Ishikawa (cell line): ENCODE measurements at regions not wholly inside any gene's neighbourhood (a gene's known extent, or its start where the extent isn't known, plus 50 kb on each side); places are given as distances from the start of the nearest gene placed in this dataset.

Source experiments
- CEBPB ChIP-seq: IDR thresholded peaks from 2 replicates; pipeline ENCODE4 v1.6.1; 2012
- CREB1 ChIP-seq: IDR thresholded peaks from 2 replicates; pipeline ENCODE4 v1.6.1; 2012; ENCODE audit warnings: low read depth
- EGR1 ChIP-seq: IDR thresholded peaks from 2 replicates; pipeline ENCODE4 v1.6.1; 2012
- EP300 ChIP-seq: IDR thresholded peaks from 2 replicates; pipeline ENCODE4 v1.6.1; 2012; ENCODE audit warnings: borderline replicate concordance
- FOXM1 ChIP-seq: IDR thresholded peaks from 2 replicates; pipeline ENCODE4 v1.6.1; 2012; ENCODE audit warnings: low read depth, borderline replicate concordance
- NFIC ChIP-seq: IDR thresholded peaks from 2 replicates; pipeline ENCODE4 v1.6.1; 2012
- RAD21 ChIP-seq: IDR thresholded peaks from 2 replicates; pipeline ENCODE4 v1.6.1; 2012; ENCODE audit warnings: low read depth
- TAF1 ChIP-seq: IDR thresholded peaks from 2 replicates; pipeline ENCODE4 v1.6.1; 2012; ENCODE audit warnings: low read depth, mild to moderate bottlenecking
- TCF12 ChIP-seq: IDR thresholded peaks from 2 replicates; pipeline ENCODE4 v1.6.1; 2012; ENCODE audit warnings: low read depth
- TEAD4 ChIP-seq: IDR thresholded peaks from 2 replicates; pipeline ENCODE4 v1.6.1; 2012
- YY1 ChIP-seq: IDR thresholded peaks from 2 replicates; pipeline ENCODE4 v1.6.1; 2012; ENCODE audit warnings: low read depth
- ZBTB7A ChIP-seq: IDR thresholded peaks from 2 replicates; pipeline ENCODE4 v1.6.1; 2012; ENCODE audit warnings: low read depth
- TF ChIP-seq, protein P1 (sequence below): IDR thresholded peaks from 2 replicates; pipeline ENCODE4 v1.6.1; 2012
- TF ChIP-seq, protein P2 (sequence below): IDR thresholded peaks from 2 replicates; pipeline ENCODE4 v1.6.1; 2012
- TF ChIP-seq, protein P3 (sequence below): IDR thresholded peaks from 2 replicates; pipeline ENCODE4 v1.6.1; 2012; ENCODE audit warnings: low read depth, mild to moderate bottlenecking

DNA sequence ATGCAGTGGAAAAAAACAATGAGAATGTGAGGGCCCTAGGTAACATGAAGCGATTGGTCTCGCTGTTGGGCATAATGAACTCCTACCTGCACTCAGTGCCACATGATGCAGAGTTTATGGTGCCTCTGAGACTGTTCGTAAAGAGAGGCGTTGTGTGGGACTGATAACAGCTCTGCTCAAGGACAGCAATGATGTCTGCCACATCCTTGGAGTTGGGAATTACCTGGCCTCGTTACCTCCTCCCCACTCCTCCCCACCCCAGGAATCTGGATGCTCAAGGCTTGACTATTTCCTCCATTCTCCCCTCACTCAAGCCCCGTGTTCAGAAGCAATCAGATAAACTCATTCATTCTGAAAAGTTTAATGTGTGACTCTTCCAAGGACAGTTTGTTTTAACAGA is 148.0 kb upstream of the JADE1 start:
- TF ChIP-seq TEAD4 = 0 out of 2 replicates have a peak, but pooled peaks have one; percentile 14
- TF ChIP-seq, protein P1, sequence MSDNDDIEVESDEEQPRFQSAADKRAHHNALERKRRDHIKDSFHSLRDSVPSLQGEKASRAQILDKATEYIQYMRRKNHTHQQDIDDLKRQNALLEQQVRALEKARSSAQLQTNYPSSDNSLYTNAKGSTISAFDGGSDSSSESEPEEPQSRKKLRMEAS = no peak

DNA sequence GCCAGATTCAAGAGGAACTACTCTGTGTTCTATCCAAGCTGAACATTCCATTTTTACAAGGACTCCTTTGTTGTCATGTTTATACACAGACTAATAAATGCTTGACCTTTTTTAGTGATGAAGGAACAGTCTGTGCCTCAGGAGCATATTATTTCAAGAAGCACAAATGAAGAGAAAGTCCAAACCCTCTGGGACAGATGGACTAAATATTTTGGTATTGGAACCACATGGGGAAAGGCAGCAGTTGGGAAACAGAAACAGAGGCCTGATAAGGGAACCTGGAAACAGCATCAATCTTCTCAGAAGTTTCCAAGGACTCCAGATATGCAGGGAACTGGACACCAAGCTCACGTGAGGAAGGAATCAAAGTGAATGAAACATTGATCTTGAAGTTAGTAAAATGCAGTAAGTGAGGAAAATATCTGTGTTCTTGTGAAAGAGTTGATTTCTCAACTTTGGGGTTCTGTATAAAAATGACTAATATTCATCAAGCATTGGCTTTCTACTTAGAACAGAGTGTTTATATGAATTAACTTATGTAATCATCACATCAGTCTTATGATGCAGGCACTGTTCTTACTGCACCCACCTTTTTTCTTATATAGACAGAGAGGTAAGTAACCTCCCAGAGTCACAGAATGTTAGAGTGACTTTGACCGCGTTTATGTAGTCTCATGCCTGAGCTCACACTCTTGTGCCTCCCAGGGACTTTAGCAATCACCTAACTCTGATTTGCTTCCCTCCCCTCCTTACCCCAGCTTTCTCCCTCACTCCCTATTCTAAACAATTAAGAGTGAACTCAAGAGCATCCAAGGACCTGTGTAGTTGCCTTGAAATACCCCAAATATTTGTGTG is 148.9 kb upstream of the JADE1 start:
- TF ChIP-seq CREB1 (no peak), EP300 (no peak), RAD21 (no peak), EGR1 (no peak), YY1 (no peak), NFIC (no peak), CEBPB (no peak), TEAD4 (no peak), TCF12 (no peak), TAF1 (no peak), ZBTB7A (no peak), FOXM1 (no peak)
- TF ChIP-seq, protein P1 = no peak
- TF ChIP-seq, protein P2, sequence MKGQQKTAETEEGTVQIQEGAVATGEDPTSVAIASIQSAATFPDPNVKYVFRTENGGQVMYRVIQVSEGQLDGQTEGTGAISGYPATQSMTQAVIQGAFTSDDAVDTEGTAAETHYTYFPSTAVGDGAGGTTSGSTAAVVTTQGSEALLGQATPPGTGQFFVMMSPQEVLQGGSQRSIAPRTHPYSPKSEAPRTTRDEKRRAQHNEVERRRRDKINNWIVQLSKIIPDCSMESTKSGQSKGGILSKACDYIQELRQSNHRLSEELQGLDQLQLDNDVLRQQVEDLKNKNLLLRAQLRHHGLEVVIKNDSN = no peak
- TF ChIP-seq, protein P3, sequence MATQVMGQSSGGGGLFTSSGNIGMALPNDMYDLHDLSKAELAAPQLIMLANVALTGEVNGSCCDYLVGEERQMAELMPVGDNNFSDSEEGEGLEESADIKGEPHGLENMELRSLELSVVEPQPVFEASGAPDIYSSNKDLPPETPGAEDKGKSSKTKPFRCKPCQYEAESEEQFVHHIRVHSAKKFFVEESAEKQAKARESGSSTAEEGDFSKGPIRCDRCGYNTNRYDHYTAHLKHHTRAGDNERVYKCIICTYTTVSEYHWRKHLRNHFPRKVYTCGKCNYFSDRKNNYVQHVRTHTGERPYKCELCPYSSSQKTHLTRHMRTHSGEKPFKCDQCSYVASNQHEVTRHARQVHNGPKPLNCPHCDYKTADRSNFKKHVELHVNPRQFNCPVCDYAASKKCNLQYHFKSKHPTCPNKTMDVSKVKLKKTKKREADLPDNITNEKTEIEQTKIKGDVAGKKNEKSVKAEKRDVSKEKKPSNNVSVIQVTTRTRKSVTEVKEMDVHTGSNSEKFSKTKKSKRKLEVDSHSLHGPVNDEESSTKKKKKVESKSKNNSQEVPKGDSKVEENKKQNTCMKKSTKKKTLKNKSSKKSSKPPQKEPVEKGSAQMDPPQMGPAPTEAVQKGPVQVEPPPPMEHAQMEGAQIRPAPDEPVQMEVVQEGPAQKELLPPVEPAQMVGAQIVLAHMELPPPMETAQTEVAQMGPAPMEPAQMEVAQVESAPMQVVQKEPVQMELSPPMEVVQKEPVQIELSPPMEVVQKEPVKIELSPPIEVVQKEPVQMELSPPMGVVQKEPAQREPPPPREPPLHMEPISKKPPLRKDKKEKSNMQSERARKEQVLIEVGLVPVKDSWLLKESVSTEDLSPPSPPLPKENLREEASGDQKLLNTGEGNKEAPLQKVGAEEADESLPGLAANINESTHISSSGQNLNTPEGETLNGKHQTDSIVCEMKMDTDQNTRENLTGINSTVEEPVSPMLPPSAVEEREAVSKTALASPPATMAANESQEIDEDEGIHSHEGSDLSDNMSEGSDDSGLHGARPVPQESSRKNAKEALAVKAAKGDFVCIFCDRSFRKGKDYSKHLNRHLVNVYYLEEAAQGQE = no peak

DNA sequence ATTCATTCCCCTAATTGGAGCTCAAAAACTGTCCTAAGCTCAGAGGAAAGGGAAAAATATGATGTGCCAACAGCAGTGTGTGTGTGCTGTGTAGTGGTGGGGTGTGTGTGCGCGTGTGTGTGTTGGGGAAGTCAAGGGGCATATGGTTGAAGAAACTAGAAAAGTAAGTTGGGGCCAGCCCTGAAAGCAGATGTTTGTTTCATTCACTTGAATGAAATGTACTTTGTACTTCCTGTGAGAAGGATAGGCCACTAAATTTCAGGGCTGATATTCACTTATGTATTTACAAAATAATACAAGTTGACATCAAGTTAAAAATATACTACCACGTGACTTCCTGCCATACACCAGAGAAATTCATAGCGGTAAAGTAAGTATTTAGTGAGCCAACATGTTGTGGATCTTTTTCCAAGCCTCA is 151.3 kb upstream of the JADE1 start:
- TF ChIP-seq CREB1 (no peak), TEAD4 (no peak), CEBPB (no peak), ZBTB7A (no peak), EGR1 (no peak), EP300 (no peak), NFIC (no peak), FOXM1 (no peak), TAF1 (no peak), YY1 (no peak), TCF12 (no peak), RAD21 (no peak)
- TF ChIP-seq, protein P1 = no peak
- TF ChIP-seq, protein P2 = no peak
- TF ChIP-seq, protein P3 = no peak

DNA sequence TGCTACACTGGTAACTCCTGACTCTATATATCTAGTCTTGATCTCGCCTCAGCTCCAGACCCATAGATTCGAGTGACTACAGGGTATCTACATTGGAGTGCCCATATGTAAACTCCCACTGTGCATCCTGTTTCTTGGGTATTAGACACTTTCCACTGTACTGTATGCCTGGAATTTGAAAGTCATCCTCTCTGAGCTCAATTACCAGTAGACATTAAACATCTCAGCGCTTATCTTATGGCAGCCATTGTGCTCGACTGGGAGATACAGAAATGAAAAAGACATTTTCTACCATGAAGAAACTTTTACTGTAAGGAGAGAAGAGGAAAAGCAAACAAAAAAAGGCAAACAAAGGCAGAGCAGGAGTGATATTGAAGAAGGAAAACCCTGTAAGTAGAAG is 151.9 kb upstream of the JADE1 start:
- TF ChIP-seq ZBTB7A (no peak), TCF12 (no peak), FOXM1 (no peak), CREB1 (no peak), EGR1 (no peak), RAD21 (no peak), TAF1 (no peak), EP300 (no peak), TEAD4 (no peak), NFIC (no peak), YY1 (no peak), CEBPB (no peak)
- TF ChIP-seq, protein P3 = no peak
- TF ChIP-seq, protein P2 = no peak
- TF ChIP-seq, protein P1 = no peak
